ENCODE measurements at regions not wholly inside any gene's neighbourhood (a gene's known extent, or its start where the extent isn't known, plus 50 kb on each side); places are given as distances from the start of the nearest gene placed in this dataset.

DNA sequence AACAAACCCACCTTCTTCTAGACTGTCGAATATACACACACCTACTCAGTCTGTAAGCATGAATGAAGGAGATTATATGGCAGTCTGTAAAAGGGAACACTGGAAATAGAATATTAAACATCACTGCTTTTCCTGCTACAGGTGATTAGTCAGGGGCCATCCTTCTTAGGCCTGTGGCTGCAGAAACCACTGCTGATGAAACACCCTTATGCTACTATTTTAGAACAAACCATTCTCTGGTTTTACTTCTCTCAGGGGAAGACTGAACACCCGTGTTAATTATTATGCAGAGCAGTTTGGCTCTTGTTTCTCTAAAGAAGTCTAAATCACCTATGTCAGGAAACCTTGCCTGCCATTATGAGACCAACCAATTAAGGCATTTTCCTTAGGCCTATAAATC, 351.1 kb upstream of the KLF6 start:
- Histone ChIP-seq H3K36me3 (ENCODE audit: control insufficient read depth, insufficient read depth, low read length) (no peaks in the 10 kb centered on the region), H3K4me1 (ENCODE audit: control insufficient read depth, insufficient read depth, low read length) (no peaks in the 10 kb centered on the region), H3K4me3 (ENCODE audit: low read depth in 2 of 2, low read length in 2 of 2) (no peak overlapping the region), H3K9me3 (ENCODE audit: control insufficient read depth, insufficient read depth, low read depth, low read length) (peaks cover 11% of the 10 kb centered on the region; the same call in 1 of the 2 replicates), H3K27ac (ENCODE audit: low read length) (peak overlapping the region; percentile 12; the same call in 1 of the 2 replicates), H3K27me3 (ENCODE audit: control insufficient read depth, insufficient read depth, low read length) (no peaks in the 10 kb centered on the region)
- TF ChIP-seq SIN3A (IDR thresholded peaks at IDR 0.05; ENCODE audit: borderline replicate concordance, insufficient read depth, low read depth, low read length) = no peak
- no peak for DNase-seq (ENCODE audit: low read depth, low spot score)
- intact Hi-C loops (cut with micrococcal nuclease; ENCODE audit: unreplicated experiment) = no loop called here
- ChIA-PET POLR2A (no interaction called here), CTCF (no interaction called here)
- no peak for ATAC-seq
- no TSS peak for BruUV-seq (replicated peaks)
- in situ Hi-C loops (cut with HindIII; ENCODE audit: low pct_unique_long_range_greater_than_20kb, low sequenced_read_pairs) = no loop called here

DNA sequence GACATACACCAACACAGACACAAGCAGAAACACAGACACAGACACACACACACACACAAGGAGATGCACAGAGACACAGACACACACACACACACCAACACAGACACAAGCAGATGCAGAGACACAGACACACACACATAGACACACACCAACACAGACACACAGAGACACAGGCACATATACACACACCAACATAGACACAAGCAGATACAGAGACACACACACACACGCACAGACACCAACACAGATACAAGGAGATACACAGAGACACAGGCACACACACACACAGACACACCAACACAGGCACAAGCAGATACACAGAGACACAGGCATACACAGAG, 347.2 kb upstream of the KLF6 start:
- H3K27ac ChIP-seq (ENCODE audit: low read length) = peak overlapping the region; percentile 75
- ChIA-PET CTCF (no interaction called here), POLR2A (no interaction called here)
- peaks cover 11% of the 10 kb centered on the region for H3K4me1 ChIP-seq (ENCODE audit: control insufficient read depth, insufficient read depth, low read length)
- H3K27me3 ChIP-seq (ENCODE audit: control insufficient read depth, insufficient read depth, low read length) = no peaks in the 10 kb centered on the region
- peaks cover 4% of the 10 kb centered on the region; the same call in 1 of the 2 replicates for H3K9me3 ChIP-seq (ENCODE audit: control insufficient read depth, insufficient read depth, low read depth, low read length)
- TF ChIP-seq SIN3A (IDR thresholded peaks at IDR 0.05; ENCODE audit: borderline replicate concordance, insufficient read depth, low read depth, low read length) (no peak), POLR2AphosphoS5 (IDR thresholded peaks at IDR 0.05; ENCODE audit: low read depth, low read length) (no peak), TCF7L2 (IDR thresholded peaks at IDR 0.05; ENCODE audit: low read depth, low read length) (no peak), CTCF (IDR thresholded peaks at IDR 0.05) (no peak)
- TF ChIP-seq, protein P1, sequence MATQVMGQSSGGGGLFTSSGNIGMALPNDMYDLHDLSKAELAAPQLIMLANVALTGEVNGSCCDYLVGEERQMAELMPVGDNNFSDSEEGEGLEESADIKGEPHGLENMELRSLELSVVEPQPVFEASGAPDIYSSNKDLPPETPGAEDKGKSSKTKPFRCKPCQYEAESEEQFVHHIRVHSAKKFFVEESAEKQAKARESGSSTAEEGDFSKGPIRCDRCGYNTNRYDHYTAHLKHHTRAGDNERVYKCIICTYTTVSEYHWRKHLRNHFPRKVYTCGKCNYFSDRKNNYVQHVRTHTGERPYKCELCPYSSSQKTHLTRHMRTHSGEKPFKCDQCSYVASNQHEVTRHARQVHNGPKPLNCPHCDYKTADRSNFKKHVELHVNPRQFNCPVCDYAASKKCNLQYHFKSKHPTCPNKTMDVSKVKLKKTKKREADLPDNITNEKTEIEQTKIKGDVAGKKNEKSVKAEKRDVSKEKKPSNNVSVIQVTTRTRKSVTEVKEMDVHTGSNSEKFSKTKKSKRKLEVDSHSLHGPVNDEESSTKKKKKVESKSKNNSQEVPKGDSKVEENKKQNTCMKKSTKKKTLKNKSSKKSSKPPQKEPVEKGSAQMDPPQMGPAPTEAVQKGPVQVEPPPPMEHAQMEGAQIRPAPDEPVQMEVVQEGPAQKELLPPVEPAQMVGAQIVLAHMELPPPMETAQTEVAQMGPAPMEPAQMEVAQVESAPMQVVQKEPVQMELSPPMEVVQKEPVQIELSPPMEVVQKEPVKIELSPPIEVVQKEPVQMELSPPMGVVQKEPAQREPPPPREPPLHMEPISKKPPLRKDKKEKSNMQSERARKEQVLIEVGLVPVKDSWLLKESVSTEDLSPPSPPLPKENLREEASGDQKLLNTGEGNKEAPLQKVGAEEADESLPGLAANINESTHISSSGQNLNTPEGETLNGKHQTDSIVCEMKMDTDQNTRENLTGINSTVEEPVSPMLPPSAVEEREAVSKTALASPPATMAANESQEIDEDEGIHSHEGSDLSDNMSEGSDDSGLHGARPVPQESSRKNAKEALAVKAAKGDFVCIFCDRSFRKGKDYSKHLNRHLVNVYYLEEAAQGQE (IDR thresholded peaks at IDR 0.05; ENCODE audit: insufficient read depth in 1 of 2, low read depth in 2 of 2, low read length in 1 of 2) = no peak
- no peaks in the 10 kb centered on the region for H3K36me3 ChIP-seq (ENCODE audit: control insufficient read depth, insufficient read depth, low read length)
- H3K4me3 ChIP-seq (ENCODE audit: low read depth in 2 of 2, low read length in 2 of 2) = no peak overlapping the region
- in situ Hi-C loops (cut with HindIII; ENCODE audit: low pct_unique_long_range_greater_than_20kb, low sequenced_read_pairs) = no loop called here
- DNase-seq (ENCODE audit: low read depth, low spot score) = no peak
- BruUV-seq (replicated peaks) = no TSS peak
- no peak for ATAC-seq
- intact Hi-C loops (cut with micrococcal nuclease; ENCODE audit: unreplicated experiment) = no loop called here

DNA sequence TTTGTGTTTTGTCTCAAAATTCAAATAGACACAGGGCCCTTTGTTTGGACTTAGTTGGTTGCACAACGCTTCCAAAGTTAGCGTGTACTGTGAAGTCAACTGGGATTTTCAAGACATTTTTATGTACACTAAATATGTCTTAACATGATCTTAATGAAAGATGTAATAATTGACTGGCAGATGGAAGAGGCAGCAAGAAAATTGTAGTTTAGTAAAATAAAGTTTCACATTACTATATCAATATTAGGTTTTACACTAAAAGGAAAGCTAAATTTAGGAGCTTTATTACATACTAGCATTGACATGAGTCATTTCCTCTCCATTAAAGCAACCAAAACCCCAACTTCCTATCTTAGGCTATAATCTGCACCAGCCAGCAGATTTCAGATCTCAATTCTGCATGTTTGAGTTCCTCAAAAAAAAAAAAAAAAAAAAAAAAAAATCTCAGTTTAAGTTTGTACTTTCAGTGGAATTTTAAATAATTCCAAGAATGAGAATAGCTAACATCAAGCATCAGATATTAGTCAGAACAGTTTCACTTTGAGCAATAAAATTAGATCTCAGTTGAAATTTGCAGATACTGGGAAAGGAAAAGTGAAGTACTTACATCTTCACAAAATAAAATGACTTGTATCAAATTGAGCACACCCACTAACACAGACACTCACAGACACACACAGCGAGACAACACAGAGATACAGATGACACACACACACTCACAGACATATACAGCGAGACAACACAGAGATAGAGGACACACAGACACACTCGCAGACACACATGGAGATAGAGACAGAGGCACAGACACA, 346.6 kb upstream of the KLF6 start:
- H3K27me3 ChIP-seq (ENCODE audit: control insufficient read depth, insufficient read depth, low read length) = no peaks in the 10 kb centered on the region
- ChIA-PET POLR2A (no interaction called here), CTCF (interaction anchor here (0.5 kb wide), 1 partner anchor 303 kb away, joined by 3 read pairs; no protein-coding TSS in a partner anchor)
- BruUV-seq (replicated peaks) = no TSS peak
- peaks cover 4% of the 10 kb centered on the region; the same call in 1 of the 2 replicates for H3K9me3 ChIP-seq (ENCODE audit: control insufficient read depth, insufficient read depth, low read depth, low read length)
- ATAC-seq = peak; percentile 79
- no peak for TF ChIP-seq TCF7L2 (IDR thresholded peaks at IDR 0.05; ENCODE audit: low read depth, low read length)
- TF ChIP-seq, protein P1 (IDR thresholded peaks at IDR 0.05; ENCODE audit: insufficient read depth in 1 of 2, low read depth in 2 of 2, low read length in 1 of 2) = no peak
- no peak for TF ChIP-seq SIN3A (IDR thresholded peaks at IDR 0.05; ENCODE audit: borderline replicate concordance, insufficient read depth, low read depth, low read length)
- TF ChIP-seq POLR2AphosphoS5 (IDR thresholded peaks at IDR 0.05; ENCODE audit: low read depth, low read length) = no peak
- no peak for TF ChIP-seq CTCF (IDR thresholded peaks at IDR 0.05)
- H3K36me3 ChIP-seq (ENCODE audit: control insufficient read depth, insufficient read depth, low read length) = no peaks in the 10 kb centered on the region
- H3K4me3 ChIP-seq (ENCODE audit: low read depth in 2 of 2, low read length in 2 of 2) = no peak overlapping the region
- intact Hi-C loops (cut with micrococcal nuclease; ENCODE audit: unreplicated experiment) (no loop called here), in situ Hi-C loops (cut with HindIII; ENCODE audit: low pct_unique_long_range_greater_than_20kb, low sequenced_read_pairs) (no loop called here)
- peaks cover 11% of the 10 kb centered on the region for H3K4me1 ChIP-seq (ENCODE audit: control insufficient read depth, insufficient read depth, low read length)
- DNase-seq (ENCODE audit: low read depth, low spot score) = no peak
- H3K27ac ChIP-seq (ENCODE audit: low read length) = peak overlapping the region; percentile 75

All from Panc1 (cell line).